WERI-Rb-1 (cell line): ENCODE measurements at regions not wholly inside any gene's neighbourhood (a gene's known extent, or its start where the extent isn't known, plus 50 kb on each side); places are given as distances from the start of the nearest gene placed in this dataset.
A peak's percentile ranks its signal among the peaks of the same experiment; 100 is the strongest.

Experiments
- DNase-seq: peaks from one replicate; pipeline ENCODE4 v3.0.0-alpha.2; 2020
- H3K27ac ChIP-seq: fragments of 250-450 bp; sonication (Bioruptor Pico); 2 replicates; pipeline ENCODE4 v1.5.1; 2020; ENCODE audit warnings: mild to moderate bottlenecking, moderate library complexity
- H3K27me3 ChIP-seq: fragments of 250-450 bp; sonication (Bioruptor Pico); 2 replicates; pipeline ENCODE4 v1.5.1; 2021; ENCODE audit warnings: mild to moderate bottlenecking, low read depth, moderate library complexity; ENCODE audit not compliant: insufficient read depth, severe bottlenecking
- H3K36me3 ChIP-seq: fragments of 250-450 bp; sonication (Bioruptor Pico); 2 replicates; pipeline ENCODE4 v1.5.1; 2020; ENCODE audit warnings: mild to moderate bottlenecking, moderate library complexity
- H3K4me3 ChIP-seq: 2 replicates; pipeline ENCODE4 v1.5.1; 2011; ENCODE audit warnings: low read depth, mild to moderate bottlenecking, control low read depth, low read length
- H3K9me3 ChIP-seq: fragments of 250-450 bp; sonication (Bioruptor Pico); 2 replicates; pipeline ENCODE4 v1.5.1; 2021; ENCODE audit warnings: mild to moderate bottlenecking, moderate library complexity; ENCODE audit not compliant: severe bottlenecking
- CTCF ChIP-seq: IDR thresholded peaks from 2 replicates; pipeline ENCODE4 v1.5.1; 2011; ENCODE audit warnings: low read depth, mild to moderate bottlenecking, control low read depth, inconsistent platforms, low read length

- Histone ChIP-seq H3K27me3 (no peaks in the 10 kb centered on the region), H3K9me3 (no peaks in the 10 kb centered on the region), H3K27ac (no peak overlapping the region), H3K36me3 (no peaks in the 10 kb centered on the region), H3K4me3 (no peak overlapping the region)
- DNase-seq, result no peak
- no peak for TF ChIP-seq CTCF
Observed at GRCh38 chr2:78576409-78576808, 449.1 kb upstream of the REG3G start.

- H3K9me3 ChIP-seq, result no peaks in the 10 kb centered on the region
- H3K4me3 ChIP-seq, result no peak overlapping the region
- H3K36me3 ChIP-seq, result no peaks in the 10 kb centered on the region
- no peak overlapping the region for H3K27ac ChIP-seq
- DNase-seq, result no peak
- no peaks in the 10 kb centered on the region for H3K27me3 ChIP-seq
- no peak for TF ChIP-seq CTCF
Observed at GRCh38 chr2:78585871-78586270, 439.6 kb upstream of the REG3G start.

GRCh38 chr2:78586316-78586715 lies 439.2 kb upstream of the REG3G start:
- no peak for TF ChIP-seq CTCF
- H3K36me3 ChIP-seq, result no peaks in the 10 kb centered on the region
- peak; percentile 8 for DNase-seq
- no peaks in the 10 kb centered on the region for H3K27me3 ChIP-seq
- H3K27ac ChIP-seq, result no peak overlapping the region
- H3K9me3 ChIP-seq, result no peaks in the 10 kb centered on the region
- no peak overlapping the region for H3K4me3 ChIP-seq

GRCh38 chr2:78589871-78590270 lies 435.6 kb upstream of the REG3G start:
- no peak overlapping the region for H3K4me3 ChIP-seq
- H3K36me3 ChIP-seq, result no peaks in the 10 kb centered on the region
- no peaks in the 10 kb centered on the region for H3K9me3 ChIP-seq
- H3K27ac ChIP-seq, result no peak overlapping the region
- no peaks in the 10 kb centered on the region for H3K27me3 ChIP-seq
- TF ChIP-seq CTCF, result no peak
- DNase-seq, result no peak

- no peak overlapping the region for H3K4me3 ChIP-seq
- H3K27ac ChIP-seq, result no peak overlapping the region
- no peaks in the 10 kb centered on the region for H3K36me3 ChIP-seq
- no peaks in the 10 kb centered on the region for H3K27me3 ChIP-seq
- no peaks in the 10 kb centered on the region for H3K9me3 ChIP-seq
- TF ChIP-seq CTCF, result no peak
- no peak for DNase-seq
Observed at GRCh38 chr2:78592491-78592890, 433.0 kb upstream of the REG3G start.

GRCh38 chr2:78601113-78601512 lies 424.4 kb upstream of the REG3G start:
- TF ChIP-seq CTCF, result no peak
- DNase-seq, result no peak
- H3K36me3 ChIP-seq, result no peaks in the 10 kb centered on the region
- no peak overlapping the region for H3K27ac ChIP-seq
- H3K27me3 ChIP-seq, result no peaks in the 10 kb centered on the region
- H3K9me3 ChIP-seq, result no peaks in the 10 kb centered on the region
- no peak overlapping the region for H3K4me3 ChIP-seq
